Thoracic aorta (tissue), 2 donors: ENCODE measurements at regions not wholly inside any gene's neighbourhood (a gene's known extent, or its start where the extent isn't known, plus 50 kb on each side); places are given as distances from the start of the nearest gene placed in this dataset.

Experiments
- ATAC-seq: fragments of 150-250 bp; one replicate; pipeline ENCODE4 v1.8.0; 2017; ENCODE audit warnings: low read depth; ENCODE audit not compliant: insufficient number of reproducible peaks, low FRiP score
- DNase-seq: peaks from one replicate; pipeline ENCODE4 v3.0.0-alpha.2; 2020; ENCODE audit warnings: low spot score
- H3K27ac ChIP-seq, 2 donors: fragments of 200-600 bp; sonication (generic); 1 replicate in 1 of 2; 2 replicates in 1 of 2; pipeline ENCODE4 v1.5.1; 2016; ENCODE audit warnings: mild to moderate bottlenecking in 2 of 2, moderate library complexity in 2 of 2
- H3K27me3 ChIP-seq: fragments of 200-600 bp; sonication (generic); replicated peaks from 2 replicates; pipeline ENCODE4 v1.6.0; 2016; ENCODE audit warnings: mild to moderate bottlenecking; ENCODE audit not compliant: insufficient read depth
- H3K36me3 ChIP-seq: fragments of 200-600 bp; sonication (generic); one replicate; pipeline ENCODE4 v1.5.1; 2016
- H3K4me1 ChIP-seq, 2 donors: fragments of 200-600 bp; sonication (generic); 1 replicate in 1 of 2; 2 replicates in 1 of 2; pipeline versions ENCODE4 v1.5.1 to v1.6.0; 2016; ENCODE audit warnings: low read depth in 2 of 2, mild to moderate bottlenecking in 1 of 2; ENCODE audit not compliant: control insufficient read depth in 1 of 2
- H3K4me3 ChIP-seq: fragments of 200-600 bp; sonication (generic); 2 replicates; pipeline ENCODE4 v1.5.1; 2016; ENCODE audit warnings: mild to moderate bottlenecking
- H3K9me3 ChIP-seq: fragments of 200-600 bp; sonication (generic); 2 replicates; pipeline ENCODE4 v1.5.1; 2016
- CTCF ChIP-seq: fragments of 200-600 bp; sonication (generic); IDR thresholded peaks from one replicate; pipeline ENCODE4 v1.5.1; 2019; ENCODE audit warnings: antibody characterized with exemption

- Histone ChIP-seq H3K9me3 (no peaks in the 10 kb centered on the region), H3K4me1 (no peaks in the 10 kb centered on the region), H3K27ac (no peak overlapping the region), H3K4me3 (no peak overlapping the region), H3K27me3 (no peaks in the 10 kb centered on the region), H3K36me3 (no peaks in the 10 kb centered on the region)
- no peak for TF ChIP-seq CTCF
- no peak for DNase-seq
- ATAC-seq, result no peak
These were observed 52.8 kb upstream of the CITED2 start for GRCh38 chr6:139427199-139427598.

- no peak overlapping the region for H3K27ac ChIP-seq
- no peaks in the 10 kb centered on the region for H3K9me3 ChIP-seq
- no peaks in the 10 kb centered on the region for H3K36me3 ChIP-seq
- DNase-seq (no peak), ATAC-seq (no peak)
- no peaks in the 10 kb centered on the region for H3K27me3 ChIP-seq
- no peak for TF ChIP-seq CTCF
- H3K4me3 ChIP-seq, result no peak overlapping the region
- H3K4me1 ChIP-seq, result no peaks in the 10 kb centered on the region
These were observed 52.3 kb upstream of the CITED2 start for GRCh38 chr6:139426795-139427194.

- no peaks in the 10 kb centered on the region for H3K9me3 ChIP-seq
- ATAC-seq, result no peak
- no peak overlapping the region for H3K4me3 ChIP-seq
- no peaks in the 10 kb centered on the region for H3K27me3 ChIP-seq
- no peak for TF ChIP-seq CTCF
- no peak overlapping the region for H3K27ac ChIP-seq
- DNase-seq, result no peak
- no peaks in the 10 kb centered on the region for H3K4me1 ChIP-seq
- H3K36me3 ChIP-seq, result no peaks in the 10 kb centered on the region
These were observed 51.3 kb upstream of the CITED2 start for GRCh38 chr6:139425780-139426179.

GRCh38 chr6:139423971-139424667 is 49.7 kb upstream of the CITED2 start:
- Histone ChIP-seq H3K9me3 (no peaks in the 10 kb centered on the region), H3K36me3 (no peaks in the 10 kb centered on the region), H3K4me3 (no peak overlapping the region), H3K4me1 (no peaks in the 10 kb centered on the region), H3K27me3 (no peaks in the 10 kb centered on the region), H3K27ac (no peak overlapping the region)
- DNase-seq (no peak), ATAC-seq (no peak)
- no peak for TF ChIP-seq CTCF
